ENCODE measurements at regions not wholly inside any gene's neighbourhood (a gene's known extent, or its start where the extent isn't known, plus 50 kb on each side); places are given as distances from the start of the nearest gene placed in this dataset.
"Not testable (repeated sequence)": the region's sequence is repeated elsewhere in the genome, so short reads cannot be mapped to it uniquely, and the experiment has no call there.

GRCh38 chr15:20007338-20007737, 534.3 kb downstream of the GOLGA6L6 start:
- CTCF ChIA-PET; H3K79me2 ChIP-seq (ENCODE audit: control insufficient read depth, insufficient read depth, low read length); H3K27me3 Mint-ChIP-seq; H4K20me1 ChIP-seq (ENCODE audit: control insufficient read depth, insufficient read depth, low read length, poor library complexity, severe bottlenecking); H3K27me3 ChIP-seq (replicated peaks in 1 of 4; ENCODE audit: control extremely low read depth in 1 of 4, control insufficient read depth in 3 of 4, insufficient read depth in 4 of 4, low read length in 3 of 4); H3K4me1 Mint-ChIP-seq; H3K27ac Mint-ChIP-seq; intact Hi-C loops (cut with micrococcal nuclease); H3K9me3 Mint-ChIP-seq (ENCODE audit: insufficient read depth); ATAC-seq (ENCODE audit: low read depth); H3K4me1 ChIP-seq (ENCODE audit: control insufficient read depth in 2 of 2, insufficient read depth in 2 of 2, low read length in 2 of 2); POLR2A ChIA-PET; H3K27ac ChIP-seq (ENCODE audit: low read length in 2 of 2); DNase-seq; H2AFZ ChIP-seq (ENCODE audit: insufficient read depth, low read depth, low read length, poor library complexity, severe bottlenecking); H3K4me2 ChIP-seq (replicated peaks; ENCODE audit: low read depth, low read length, poor library complexity, severe bottlenecking); H3K9me3 ChIP-seq (ENCODE audit: control extremely low read depth in 1 of 3, control insufficient read depth in 2 of 3, insufficient read depth in 1 of 3, low read length in 2 of 3); H3K4me3 ChIP-seq (ENCODE audit: control extremely low read depth in 1 of 5, extremely low read depth in 1 of 5, insufficient read depth in 1 of 5, low read depth in 2 of 5, low read length in 4 of 5); H3K4me3 Mint-ChIP-seq; H3K36me3 ChIP-seq (replicated peaks in 1 of 2; ENCODE audit: control extremely low read depth in 1 of 2, control insufficient read depth in 1 of 2, extremely low read depth in 1 of 2, insufficient read depth in 2 of 2, low read length in 1 of 2); H3K9ac ChIP-seq (ENCODE audit: low read length): not testable (repeated sequence)
- no CpG with 5 or more reads among the region's 4 CpGs for WGBS (ENCODE audit: insufficient coverage)

- H3K4me3 ChIP-seq (ENCODE audit: control extremely low read depth in 1 of 5, extremely low read depth in 1 of 5, insufficient read depth in 1 of 5, low read depth in 2 of 5, low read length in 4 of 5); H3K27me3 Mint-ChIP-seq; ATAC-seq (ENCODE audit: low read depth); H2AFZ ChIP-seq (ENCODE audit: insufficient read depth, low read depth, low read length, poor library complexity, severe bottlenecking); H3K36me3 ChIP-seq (replicated peaks in 1 of 2; ENCODE audit: control extremely low read depth in 1 of 2, control insufficient read depth in 1 of 2, extremely low read depth in 1 of 2, insufficient read depth in 2 of 2, low read length in 1 of 2); intact Hi-C loops (cut with micrococcal nuclease); H3K9ac ChIP-seq (ENCODE audit: low read length); H3K4me2 ChIP-seq (replicated peaks; ENCODE audit: low read depth, low read length, poor library complexity, severe bottlenecking); POLR2A ChIA-PET; H4K20me1 ChIP-seq (ENCODE audit: control insufficient read depth, insufficient read depth, low read length, poor library complexity, severe bottlenecking); DNase-seq; H3K27ac ChIP-seq (ENCODE audit: low read length in 2 of 2); H3K9me3 ChIP-seq (ENCODE audit: control extremely low read depth in 1 of 3, control insufficient read depth in 2 of 3, insufficient read depth in 1 of 3, low read length in 2 of 3); H3K9me3 Mint-ChIP-seq (ENCODE audit: insufficient read depth); H3K27ac Mint-ChIP-seq; H3K79me2 ChIP-seq (ENCODE audit: control insufficient read depth, insufficient read depth, low read length); H3K27me3 ChIP-seq (replicated peaks in 1 of 4; ENCODE audit: control extremely low read depth in 1 of 4, control insufficient read depth in 3 of 4, insufficient read depth in 4 of 4, low read length in 3 of 4); H3K4me1 Mint-ChIP-seq; H3K4me1 ChIP-seq (ENCODE audit: control insufficient read depth in 2 of 2, insufficient read depth in 2 of 2, low read length in 2 of 2); H3K4me3 Mint-ChIP-seq; CTCF ChIA-PET: not testable (repeated sequence)
- WGBS (ENCODE audit: insufficient coverage) = 83% methylated on average over 1 of the region's 4 CpGs
Measured at GRCh38 chr15:20003471-20003870, 538.1 kb downstream of the GOLGA6L6 start.

- H3K27me3 Mint-ChIP-seq; H2AFZ ChIP-seq (ENCODE audit: insufficient read depth, low read depth, low read length, poor library complexity, severe bottlenecking); CTCF ChIA-PET; H3K27me3 ChIP-seq (replicated peaks in 1 of 4; ENCODE audit: control extremely low read depth in 1 of 4, control insufficient read depth in 3 of 4, insufficient read depth in 4 of 4, low read length in 3 of 4); POLR2A ChIA-PET; H3K36me3 ChIP-seq (replicated peaks in 1 of 2; ENCODE audit: control extremely low read depth in 1 of 2, control insufficient read depth in 1 of 2, extremely low read depth in 1 of 2, insufficient read depth in 2 of 2, low read length in 1 of 2); H3K9me3 ChIP-seq (ENCODE audit: control extremely low read depth in 1 of 3, control insufficient read depth in 2 of 3, insufficient read depth in 1 of 3, low read length in 2 of 3); H3K9me3 Mint-ChIP-seq (ENCODE audit: insufficient read depth); H3K27ac ChIP-seq (ENCODE audit: low read length in 2 of 2); DNase-seq; H3K4me1 Mint-ChIP-seq; H3K4me2 ChIP-seq (replicated peaks; ENCODE audit: low read depth, low read length, poor library complexity, severe bottlenecking); H3K4me1 ChIP-seq (ENCODE audit: control insufficient read depth in 2 of 2, insufficient read depth in 2 of 2, low read length in 2 of 2); H3K4me3 ChIP-seq (ENCODE audit: control extremely low read depth in 1 of 5, extremely low read depth in 1 of 5, insufficient read depth in 1 of 5, low read depth in 2 of 5, low read length in 4 of 5); H3K4me3 Mint-ChIP-seq; H3K9ac ChIP-seq (ENCODE audit: low read length); intact Hi-C loops (cut with micrococcal nuclease); H3K79me2 ChIP-seq (ENCODE audit: control insufficient read depth, insufficient read depth, low read length); H3K27ac Mint-ChIP-seq; H4K20me1 ChIP-seq (ENCODE audit: control insufficient read depth, insufficient read depth, low read length, poor library complexity, severe bottlenecking); ATAC-seq (ENCODE audit: low read depth): not testable (repeated sequence)
- WGBS (ENCODE audit: insufficient coverage) = no CpG with 5 or more reads among the region's 2 CpGs
Measured at GRCh38 chr15:20002560-20002959, 539.0 kb downstream of the GOLGA6L6 start.

GRCh38 chr15:19996574-19997194, 544.9 kb downstream of the GOLGA6L6 start:
- H3K4me1 Mint-ChIP-seq; H3K27me3 ChIP-seq (replicated peaks in 1 of 4; ENCODE audit: control extremely low read depth in 1 of 4, control insufficient read depth in 3 of 4, insufficient read depth in 4 of 4, low read length in 3 of 4); H3K27ac ChIP-seq (ENCODE audit: low read length in 2 of 2); H3K4me3 Mint-ChIP-seq; H4K20me1 ChIP-seq (ENCODE audit: control insufficient read depth, insufficient read depth, low read length, poor library complexity, severe bottlenecking); H3K36me3 ChIP-seq (replicated peaks in 1 of 2; ENCODE audit: control extremely low read depth in 1 of 2, control insufficient read depth in 1 of 2, extremely low read depth in 1 of 2, insufficient read depth in 2 of 2, low read length in 1 of 2); H3K9me3 ChIP-seq (ENCODE audit: control extremely low read depth in 1 of 3, control insufficient read depth in 2 of 3, insufficient read depth in 1 of 3, low read length in 2 of 3); H3K27ac Mint-ChIP-seq; H3K4me1 ChIP-seq (ENCODE audit: control insufficient read depth in 2 of 2, insufficient read depth in 2 of 2, low read length in 2 of 2); H2AFZ ChIP-seq (ENCODE audit: insufficient read depth, low read depth, low read length, poor library complexity, severe bottlenecking); H3K4me2 ChIP-seq (replicated peaks; ENCODE audit: low read depth, low read length, poor library complexity, severe bottlenecking); H3K79me2 ChIP-seq (ENCODE audit: control insufficient read depth, insufficient read depth, low read length); H3K9me3 Mint-ChIP-seq (ENCODE audit: insufficient read depth); POLR2A ChIA-PET; CTCF ChIA-PET; intact Hi-C loops (cut with micrococcal nuclease); ATAC-seq (ENCODE audit: low read depth); H3K9ac ChIP-seq (ENCODE audit: low read length); H3K27me3 Mint-ChIP-seq; H3K4me3 ChIP-seq (ENCODE audit: control extremely low read depth in 1 of 5, extremely low read depth in 1 of 5, insufficient read depth in 1 of 5, low read depth in 2 of 5, low read length in 4 of 5); DNase-seq: not testable (repeated sequence)
- WGBS (ENCODE audit: insufficient coverage) = no CpG with 5 or more reads among the region's 4 CpGs
